ENCODE measurements at regions not wholly inside any gene's neighbourhood (a gene's known extent, or its start where the extent isn't known, plus 50 kb on each side); places are given as distances from the start of the nearest gene placed in this dataset.

- no peak overlapping the region for H3K4me3 ChIP-seq (ENCODE audit: low read length in 2 of 2)
- 88% methylated on average over 5 of the region's 5 CpGs for WGBS, 2 donors
- H3K27ac ChIP-seq (ENCODE audit: low read depth in 1 of 2, low read length in 2 of 2): no peak overlapping the region
- no peaks in the 10 kb centered on the region for H3K4me1 ChIP-seq (ENCODE audit: control insufficient read depth in 1 of 2, insufficient read depth in 2 of 2, low read length in 2 of 2)
- no peaks in the 10 kb centered on the region for H3K27me3 ChIP-seq (ENCODE audit: control insufficient read depth in 1 of 2, insufficient read depth in 2 of 2, low read length in 1 of 2)
- peaks cover 1% of the 10 kb centered on the region for H3K9me3 ChIP-seq (ENCODE audit: control insufficient read depth, low read length)
- DNase-seq: no peak
- intact Hi-C loops (cut with DNase I): no loop called here
- no peaks in the 10 kb centered on the region for H3K36me3 ChIP-seq (ENCODE audit: control insufficient read depth in 1 of 2, insufficient read depth in 2 of 2, low read length in 1 of 2)
- no peak for ATAC-seq (ENCODE audit: low FRiP score)
Observed at GRCh38 chr18:32588191-32588590, 117.5 kb upstream of the GAREM1 start.

- intact Hi-C loops (cut with DNase I): no loop called here
- no peak for ATAC-seq (ENCODE audit: low FRiP score)
- Histone ChIP-seq H3K36me3 (ENCODE audit: control insufficient read depth in 1 of 2, insufficient read depth in 2 of 2, low read length in 1 of 2) (no peaks in the 10 kb centered on the region), H3K9me3 (ENCODE audit: control insufficient read depth, low read length) (no peaks in the 10 kb centered on the region), H3K27me3 (ENCODE audit: control insufficient read depth in 1 of 2, insufficient read depth in 2 of 2, low read length in 1 of 2) (no peaks in the 10 kb centered on the region), H3K4me3 (ENCODE audit: low read length in 2 of 2) (no peak overlapping the region), H3K27ac (ENCODE audit: low read depth in 1 of 2, low read length in 2 of 2) (no peak overlapping the region), H3K4me1 (ENCODE audit: control insufficient read depth in 1 of 2, insufficient read depth in 2 of 2, low read length in 2 of 2) (no peaks in the 10 kb centered on the region)
- DNase-seq: no peak
- WGBS, 2 donors: 84 to 86% methylated on average over 1 of the region's 1 CpG
Observed at GRCh38 chr18:32583431-32583830, 112.7 kb upstream of the GAREM1 start.

- Histone ChIP-seq H3K4me1 (ENCODE audit: control insufficient read depth in 1 of 2, insufficient read depth in 2 of 2, low read length in 2 of 2) (no peaks in the 10 kb centered on the region), H3K4me3 (ENCODE audit: low read length in 2 of 2) (no peak overlapping the region), H3K27ac (ENCODE audit: low read depth in 1 of 2, low read length in 2 of 2) (no peak overlapping the region), H3K9me3 (ENCODE audit: control insufficient read depth, low read length) (no peaks in the 10 kb centered on the region), H3K27me3 (ENCODE audit: control insufficient read depth in 1 of 2, insufficient read depth in 2 of 2, low read length in 1 of 2) (no peaks in the 10 kb centered on the region), H3K36me3 (ENCODE audit: control insufficient read depth in 1 of 2, insufficient read depth in 2 of 2, low read length in 1 of 2) (no peaks in the 10 kb centered on the region)
- intact Hi-C loops (cut with DNase I): no loop called here
- ATAC-seq (ENCODE audit: low FRiP score) (no peak), DNase-seq (no peak)
- WGBS, 2 donors: 8 to 11% methylated on average over 3 of the region's 3 CpGs
Observed at GRCh38 chr18:32582455-32582854, 111.8 kb upstream of the GAREM1 start.

- Histone ChIP-seq H3K4me3 (ENCODE audit: low read length in 2 of 2) (no peak overlapping the region), H3K36me3 (ENCODE audit: control insufficient read depth in 1 of 2, insufficient read depth in 2 of 2, low read length in 1 of 2) (no peaks in the 10 kb centered on the region), H3K4me1 (ENCODE audit: control insufficient read depth in 1 of 2, insufficient read depth in 2 of 2, low read length in 2 of 2) (no peaks in the 10 kb centered on the region), H3K9me3 (ENCODE audit: control insufficient read depth, low read length) (peaks cover 1% of the 10 kb centered on the region), H3K27ac (ENCODE audit: low read depth in 1 of 2, low read length in 2 of 2) (no peak overlapping the region), H3K27me3 (ENCODE audit: control insufficient read depth in 1 of 2, insufficient read depth in 2 of 2, low read length in 1 of 2) (peaks cover 0 to 2% of the 10 kb centered on the region in 2 donors)
- no peak for DNase-seq
- WGBS, 2 donors: 21 to 42% methylated on average over 2 of the region's 2 CpGs
- intact Hi-C loops (cut with DNase I): no loop called here
- no peak for ATAC-seq (ENCODE audit: low FRiP score)
Observed at GRCh38 chr18:32577561-32577960, 106.9 kb upstream of the GAREM1 start.

- 8 to 14% methylated on average over 7 of the region's 7 CpGs for WGBS, 2 donors
- Histone ChIP-seq H3K27ac (ENCODE audit: low read depth in 1 of 2, low read length in 2 of 2) (no peak overlapping the region), H3K27me3 (ENCODE audit: control insufficient read depth in 1 of 2, insufficient read depth in 2 of 2, low read length in 1 of 2) (peaks cover 0 to 2% of the 10 kb centered on the region in 2 donors), H3K9me3 (ENCODE audit: control insufficient read depth, low read length) (peaks cover 1% of the 10 kb centered on the region), H3K4me3 (ENCODE audit: low read length in 2 of 2) (no peak overlapping the region), H3K36me3 (ENCODE audit: control insufficient read depth in 1 of 2, insufficient read depth in 2 of 2, low read length in 1 of 2) (no peaks in the 10 kb centered on the region), H3K4me1 (ENCODE audit: control insufficient read depth in 1 of 2, insufficient read depth in 2 of 2, low read length in 2 of 2) (no peaks in the 10 kb centered on the region)
- ATAC-seq (ENCODE audit: low FRiP score): no peak
- DNase-seq: no peak
- intact Hi-C loops (cut with DNase I): no loop called here
Observed at GRCh38 chr18:32576296-32576916, 105.7 kb upstream of the GAREM1 start.

GRCh38 chr18:32566960-32567359 is 96.3 kb upstream of the GAREM1 start:
- no peak for ATAC-seq (ENCODE audit: low FRiP score)
- H3K27ac ChIP-seq (ENCODE audit: low read depth in 1 of 2, low read length in 2 of 2): no peak overlapping the region
- H3K4me1 ChIP-seq (ENCODE audit: control insufficient read depth in 1 of 2, insufficient read depth in 2 of 2, low read length in 2 of 2): no peaks in the 10 kb centered on the region
- no peaks in the 10 kb centered on the region for H3K27me3 ChIP-seq (ENCODE audit: control insufficient read depth in 1 of 2, insufficient read depth in 2 of 2, low read length in 1 of 2)
- intact Hi-C loops (cut with DNase I): no loop called here
- no peak for DNase-seq
- no peak overlapping the region for H3K4me3 ChIP-seq (ENCODE audit: low read length in 2 of 2)
- WGBS, 2 donors: 24 to 26% methylated on average over 3 of the region's 3 CpGs
- H3K36me3 ChIP-seq (ENCODE audit: control insufficient read depth in 1 of 2, insufficient read depth in 2 of 2, low read length in 1 of 2): no peaks in the 10 kb centered on the region
- H3K9me3 ChIP-seq (ENCODE audit: control insufficient read depth, low read length): peaks cover 1% of the 10 kb centered on the region

GRCh38 chr18:32553640-32554365 is 83.1 kb upstream of the GAREM1 start:
- Histone ChIP-seq H3K9me3 (ENCODE audit: control insufficient read depth, low read length) (no peaks in the 10 kb centered on the region), H3K4me1 (ENCODE audit: control insufficient read depth in 1 of 2, insufficient read depth in 2 of 2, low read length in 2 of 2) (no peaks in the 10 kb centered on the region), H3K36me3 (ENCODE audit: control insufficient read depth in 1 of 2, insufficient read depth in 2 of 2, low read length in 1 of 2) (no peaks in the 10 kb centered on the region), H3K27ac (ENCODE audit: low read depth in 1 of 2, low read length in 2 of 2) (no peak overlapping the region), H3K27me3 (ENCODE audit: control insufficient read depth in 1 of 2, insufficient read depth in 2 of 2, low read length in 1 of 2) (no peaks in the 10 kb centered on the region), H3K4me3 (ENCODE audit: low read length in 2 of 2) (no peak overlapping the region)
- intact Hi-C loops (cut with DNase I): loop anchor here in 1 of 2 donors (1.0 kb wide), 1 partner anchor 396 kb away; no protein-coding TSS in a partner anchor
- DNase-seq (no peak), ATAC-seq (ENCODE audit: low FRiP score) (no peak)
- 73 to 78% methylated on average over 3 of the region's 3 CpGs for WGBS, 2 donors

- Histone ChIP-seq H3K4me1 (ENCODE audit: control insufficient read depth in 1 of 2, insufficient read depth in 2 of 2, low read length in 2 of 2) (no peaks in the 10 kb centered on the region), H3K27ac (ENCODE audit: low read depth in 1 of 2, low read length in 2 of 2) (no peak overlapping the region), H3K9me3 (ENCODE audit: control insufficient read depth, low read length) (no peaks in the 10 kb centered on the region), H3K4me3 (ENCODE audit: low read length in 2 of 2) (no peak overlapping the region), H3K27me3 (ENCODE audit: control insufficient read depth in 1 of 2, insufficient read depth in 2 of 2, low read length in 1 of 2) (no peaks in the 10 kb centered on the region), H3K36me3 (ENCODE audit: control insufficient read depth in 1 of 2, insufficient read depth in 2 of 2, low read length in 1 of 2) (no peaks in the 10 kb centered on the region)
- intact Hi-C loops (cut with DNase I): loop anchor here in 1 of 2 donors (1.0 kb wide), 1 partner anchor 395 kb away; no protein-coding TSS in a partner anchor
- no peak for DNase-seq
- WGBS, 2 donors: 48 to 49% methylated on average over 5 of the region's 5 CpGs
- ATAC-seq (ENCODE audit: low FRiP score): no peak
Observed at GRCh38 chr18:32553174-32553573, 82.5 kb upstream of the GAREM1 start.

Measured in aorta (tissue), 5 donors.